ENCODE measurements at regions not wholly inside any gene's neighbourhood (a gene's known extent, or its start where the extent isn't known, plus 50 kb on each side); places are given as distances from the start of the nearest gene placed in this dataset.

DNA sequence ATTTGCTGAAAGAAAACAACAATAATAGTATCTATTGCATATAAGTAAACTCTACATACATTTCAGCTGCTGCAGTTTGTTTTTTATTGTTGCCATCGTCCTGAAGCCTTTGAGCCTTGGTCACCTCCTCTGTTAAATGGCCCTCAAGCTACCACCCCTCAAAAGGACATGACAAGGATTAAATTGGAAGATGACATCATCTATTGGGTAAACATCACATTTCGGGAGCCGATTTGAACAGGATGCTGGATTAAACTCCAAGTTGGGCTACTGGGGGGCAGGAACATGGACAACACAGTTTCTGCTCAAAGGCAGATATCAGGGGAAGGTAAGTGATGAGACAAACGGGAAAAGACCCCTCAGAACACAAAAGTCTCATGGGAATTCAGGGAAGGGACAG is 92.3 kb upstream of the ATP2B2 start:
- Histone ChIP-seq H3K36me3 (ENCODE audit: control insufficient read depth, insufficient read depth, low read length) (no peaks in the 10 kb centered on the region), H3K27me3 (ENCODE audit: control insufficient read depth, insufficient read depth, low read length, poor library complexity, severe bottlenecking) (no peaks in the 10 kb centered on the region), H3K4me1 (ENCODE audit: control insufficient read depth, insufficient read depth, low read length) (no peaks in the 10 kb centered on the region), H3K4me3 (ENCODE audit: low read length) (no peak overlapping the region), H3K27ac (ENCODE audit: low read depth, low read length) (no peak overlapping the region), H3K9ac (ENCODE audit: extremely low read depth, low read length, poor library complexity, severe bottlenecking) (no peak overlapping the region), H3K9me3 (ENCODE audit: control insufficient read depth, low read length) (no peaks in the 10 kb centered on the region)
- DNase-seq: no peak
- H3K36me3 Mint-ChIP-seq (ENCODE audit: low read depth): no peaks in the 10 kb centered on the region
- H3K9me3 Mint-ChIP-seq: no peaks in the 10 kb centered on the region
- WGBS, 2 experiments (ENCODE audit: insufficient coverage in 1 of 2, insufficient read length in 1 of 2): 71 to 78% methylated on average over 4 of the region's 4 CpGs
- no peak overlapping the region for H3K27ac Mint-ChIP-seq
- no peak overlapping the region for H3K4me3 Mint-ChIP-seq
- H3K27me3 Mint-ChIP-seq (ENCODE audit: insufficient read depth): no peaks in the 10 kb centered on the region
- no peak for TF ChIP-seq CTCF (conservative IDR thresholded peaks at IDR 0.05)
- no peaks in the 10 kb centered on the region for H3K4me1 Mint-ChIP-seq

DNA sequence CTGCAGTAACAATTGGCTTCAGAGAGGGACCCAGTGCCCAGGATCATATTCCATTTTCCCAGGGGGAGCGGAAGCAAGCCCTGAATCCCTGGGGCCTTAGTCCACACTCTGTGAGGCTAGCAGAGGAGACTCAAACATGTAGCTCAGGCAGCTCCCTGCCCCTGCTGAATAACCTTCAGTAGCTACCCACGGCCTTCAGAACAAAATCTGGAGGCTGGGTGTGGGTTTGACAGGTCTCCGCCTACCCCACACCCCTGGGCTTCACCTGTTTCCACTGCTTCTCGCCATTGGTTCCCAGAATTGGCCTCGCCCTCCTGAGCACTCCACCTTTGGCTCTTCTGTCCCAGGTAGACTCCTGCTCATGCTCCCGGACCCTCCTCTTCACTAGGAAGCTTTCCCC is 93.6 kb upstream of the ATP2B2 start:
- Histone ChIP-seq H3K27ac (ENCODE audit: low read depth, low read length) (no peak overlapping the region), H3K27me3 (ENCODE audit: control insufficient read depth, insufficient read depth, low read length, poor library complexity, severe bottlenecking) (no peaks in the 10 kb centered on the region), H3K9me3 (ENCODE audit: control insufficient read depth, low read length) (no peaks in the 10 kb centered on the region), H3K4me3 (ENCODE audit: low read length) (no peak overlapping the region), H3K36me3 (ENCODE audit: control insufficient read depth, insufficient read depth, low read length) (no peaks in the 10 kb centered on the region), H3K9ac (ENCODE audit: extremely low read depth, low read length, poor library complexity, severe bottlenecking) (no peak overlapping the region), H3K4me1 (ENCODE audit: control insufficient read depth, insufficient read depth, low read length) (no peaks in the 10 kb centered on the region)
- H3K36me3 Mint-ChIP-seq (ENCODE audit: low read depth): no peaks in the 10 kb centered on the region
- H3K27me3 Mint-ChIP-seq (ENCODE audit: insufficient read depth): no peaks in the 10 kb centered on the region
- H3K9me3 Mint-ChIP-seq: no peaks in the 10 kb centered on the region
- H3K4me1 Mint-ChIP-seq: no peaks in the 10 kb centered on the region
- no peak overlapping the region for H3K27ac Mint-ChIP-seq
- no peak overlapping the region for H3K4me3 Mint-ChIP-seq
- no peak for DNase-seq
- TF ChIP-seq CTCF (conservative IDR thresholded peaks at IDR 0.05): no peak
- 90% methylated on average over 6 of the region's 6 CpGs for WGBS, 2 experiments (ENCODE audit: insufficient coverage in 1 of 2, insufficient read length in 1 of 2)

DNA sequence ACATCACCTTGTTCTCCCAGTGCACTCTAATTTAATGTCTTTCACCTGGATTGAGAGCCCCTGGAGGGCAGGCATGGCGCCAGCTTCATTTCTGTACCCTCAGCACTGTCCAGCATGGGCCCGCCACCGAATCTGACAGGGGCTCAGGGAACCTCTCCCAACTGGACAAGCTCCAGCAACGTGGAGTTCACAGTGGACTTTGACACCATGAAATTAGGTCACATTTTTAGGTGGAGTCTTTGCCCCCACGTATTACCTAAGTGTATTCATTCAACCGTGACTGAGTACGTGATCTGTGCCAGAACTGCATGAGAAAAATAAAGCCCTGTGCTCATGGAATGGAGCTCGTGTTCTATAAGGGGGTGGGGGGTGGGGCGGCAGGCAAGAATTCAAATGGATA is 94.1 kb upstream of the ATP2B2 start:
- Histone ChIP-seq H3K4me3 (ENCODE audit: low read length) (no peak overlapping the region), H3K36me3 (ENCODE audit: control insufficient read depth, insufficient read depth, low read length) (no peaks in the 10 kb centered on the region), H3K27me3 (ENCODE audit: control insufficient read depth, insufficient read depth, low read length, poor library complexity, severe bottlenecking) (no peaks in the 10 kb centered on the region), H3K9ac (ENCODE audit: extremely low read depth, low read length, poor library complexity, severe bottlenecking) (no peak overlapping the region), H3K9me3 (ENCODE audit: control insufficient read depth, low read length) (no peaks in the 10 kb centered on the region), H3K27ac (ENCODE audit: low read depth, low read length) (no peak overlapping the region), H3K4me1 (ENCODE audit: control insufficient read depth, insufficient read depth, low read length) (no peaks in the 10 kb centered on the region)
- Mint-ChIP-seq H3K4me1 (no peaks in the 10 kb centered on the region), H3K9me3 (no peaks in the 10 kb centered on the region), H3K36me3 (ENCODE audit: low read depth) (no peaks in the 10 kb centered on the region), H3K27ac (no peak overlapping the region), H3K4me3 (no peak overlapping the region), H3K27me3 (ENCODE audit: insufficient read depth) (no peaks in the 10 kb centered on the region)
- WGBS, 2 experiments (ENCODE audit: insufficient coverage in 1 of 2, insufficient read length in 1 of 2): 88 to 91% methylated on average over 7 to 9 of the region's 9 CpGs
- TF ChIP-seq CTCF (conservative IDR thresholded peaks at IDR 0.05): no peak
- DNase-seq: no peak
